ENCODE measurements at regions not wholly inside any gene's neighbourhood (a gene's known extent, or its start where the extent isn't known, plus 50 kb on each side); places are given as distances from the start of the nearest gene placed in this dataset.

GRCh38 chr4:165635381-165635780 lies 237.7 kb upstream of the TLL1 start:
- TF ChIP-seq CTCF (conservative IDR thresholded peaks at IDR 0.05; ENCODE audit: low read depth, low read length) = no peak
- H3K4me3 ChIP-seq (ENCODE audit: low read depth, low read length) = no peak overlapping the region
- no peak for DNase-seq (ENCODE audit: low read depth)

GRCh38 chr4:165635951-165636350 lies 237.1 kb upstream of the TLL1 start:
- TF ChIP-seq CTCF (conservative IDR thresholded peaks at IDR 0.05; ENCODE audit: low read depth, low read length) = no peak
- no peak for DNase-seq (ENCODE audit: low read depth)
- H3K4me3 ChIP-seq (ENCODE audit: low read depth, low read length) = no peak overlapping the region

- H3K4me3 ChIP-seq (ENCODE audit: low read depth, low read length) = no peak overlapping the region
- DNase-seq (ENCODE audit: low read depth) = no peak
- no peak for TF ChIP-seq CTCF (conservative IDR thresholded peaks at IDR 0.05; ENCODE audit: low read depth, low read length)
These were observed 221.1 kb upstream of the TLL1 start for GRCh38 chr4:165651901-165652300.

- H3K4me3 ChIP-seq (ENCODE audit: low read depth, low read length) = no peak overlapping the region
- TF ChIP-seq CTCF (conservative IDR thresholded peaks at IDR 0.05; ENCODE audit: low read depth, low read length) = no peak
- no peak for DNase-seq (ENCODE audit: low read depth)
These were observed 218.5 kb upstream of the TLL1 start for GRCh38 chr4:165654556-165654955.

GRCh38 chr4:165656399-165656798 lies 216.6 kb upstream of the TLL1 start:
- TF ChIP-seq CTCF (conservative IDR thresholded peaks at IDR 0.05; ENCODE audit: low read depth, low read length) = no peak
- H3K4me3 ChIP-seq (ENCODE audit: low read depth, low read length) = no peak overlapping the region
- no peak for DNase-seq (ENCODE audit: low read depth)

- H3K4me3 ChIP-seq (ENCODE audit: low read depth, low read length) = no peak overlapping the region
- no peak for DNase-seq (ENCODE audit: low read depth)
- TF ChIP-seq CTCF (conservative IDR thresholded peaks at IDR 0.05; ENCODE audit: low read depth, low read length) = no peak
These were observed 216.1 kb upstream of the TLL1 start for GRCh38 chr4:165656829-165657490.

GRCh38 chr4:165662341-165662740 lies 210.7 kb upstream of the TLL1 start:
- DNase-seq (ENCODE audit: low read depth) = no peak
- TF ChIP-seq CTCF (conservative IDR thresholded peaks at IDR 0.05; ENCODE audit: low read depth, low read length) = no peak
- H3K4me3 ChIP-seq (ENCODE audit: low read depth, low read length) = no peak overlapping the region
